OCI-M1 (cell line): ENCODE measurements at regions not wholly inside any gene's neighbourhood (a gene's known extent, or its start where the extent isn't known, plus 50 kb on each side); places are given as distances from the start of the nearest gene placed in this dataset.

Source experiments
- DNase-seq: peaks from one replicate; lab custom pipeline; 2025; lab: John Stamatoyannopoulos, UW

- DNase-seq = no peak
Observed at GRCh38 chr2:15808204-15808910, 132.0 kb upstream of the MYCN start.

- no peak for DNase-seq
Observed at GRCh38 chr2:15808944-15809343, 131.4 kb upstream of the MYCN start.

- DNase-seq = no peak
Observed at GRCh38 chr2:15809404-15809803, 130.9 kb upstream of the MYCN start.

GRCh38 chr2:15810477-15811150 is 129.7 kb upstream of the MYCN start:
- DNase-seq = no peak

- DNase-seq = no peak
Observed at GRCh38 chr2:15811367-15811766, 129.0 kb upstream of the MYCN start.

- DNase-seq = no peak
Observed at GRCh38 chr2:15812187-15812780, 128.1 kb upstream of the MYCN start.

GRCh38 chr2:15813481-15814266 is 126.7 kb upstream of the MYCN start:
- DNase-seq = no peak

- DNase-seq = no peak
Observed at GRCh38 chr2:15814403-15814802, 125.9 kb upstream of the MYCN start.

- no peak for DNase-seq
Observed at GRCh38 chr2:15814946-15815345, 125.4 kb upstream of the MYCN start.

GRCh38 chr2:15816226-15816625 is 124.1 kb upstream of the MYCN start:
- DNase-seq = no peak

- DNase-seq = no peak
Observed at GRCh38 chr2:15816674-15817406, 123.5 kb upstream of the MYCN start.

GRCh38 chr2:15817748-15818147 is 122.6 kb upstream of the MYCN start:
- no peak for DNase-seq

- DNase-seq = no peak
Observed at GRCh38 chr2:15818318-15818753, 122.0 kb upstream of the MYCN start.

- DNase-seq = no peak
Observed at GRCh38 chr2:15818881-15819280, 121.5 kb upstream of the MYCN start.

GRCh38 chr2:15819562-15820256 is 120.6 kb upstream of the MYCN start:
- no peak for DNase-seq

- no peak for DNase-seq
Observed at GRCh38 chr2:15820257-15820566, 120.1 kb upstream of the MYCN start.

- no peak for DNase-seq
Observed at GRCh38 chr2:15820927-15821326, 119.4 kb upstream of the MYCN start.

- no peak for DNase-seq
Observed at GRCh38 chr2:15822151-15823044, 118.0 kb upstream of the MYCN start.

- DNase-seq = no peak
Observed at GRCh38 chr2:15823459-15824396, 116.6 kb upstream of the MYCN start.
